NCI-H1436 (cell line): ENCODE measurements at regions not wholly inside any gene's neighbourhood (a gene's known extent, or its start where the extent isn't known, plus 50 kb on each side); places are given as distances from the start of the nearest gene placed in this dataset.
"Not testable (repeated sequence)": the region's sequence is repeated elsewhere in the genome, so short reads cannot be mapped to it uniquely, and the experiment has no call there.

Experiments
- DNase-seq: peaks from one replicate; lab custom pipeline; 2025; lab: John Stamatoyannopoulos, UW

DNA sequence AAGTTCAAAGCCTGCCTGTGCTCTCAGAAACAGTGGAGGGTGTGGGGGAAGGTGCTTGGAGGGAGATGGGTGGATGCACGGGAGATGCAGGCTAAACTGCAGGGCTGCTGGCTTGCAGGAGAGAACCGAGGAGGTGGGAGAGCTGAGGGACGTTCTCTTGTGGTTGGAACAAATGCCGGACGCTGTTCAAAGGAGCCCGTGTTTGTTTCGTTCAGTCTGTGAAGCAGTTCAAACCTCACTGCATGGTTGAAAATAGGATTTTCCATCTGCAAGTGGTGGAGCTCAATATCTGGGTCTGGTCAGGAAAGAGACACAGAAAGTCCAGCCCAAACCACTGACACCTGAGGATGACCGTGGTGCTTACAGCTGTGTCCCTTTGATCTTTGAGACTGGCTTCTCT, 1241.8 kb downstream of the TMEM121 start:
- DNase-seq: not testable (repeated sequence)

DNA sequence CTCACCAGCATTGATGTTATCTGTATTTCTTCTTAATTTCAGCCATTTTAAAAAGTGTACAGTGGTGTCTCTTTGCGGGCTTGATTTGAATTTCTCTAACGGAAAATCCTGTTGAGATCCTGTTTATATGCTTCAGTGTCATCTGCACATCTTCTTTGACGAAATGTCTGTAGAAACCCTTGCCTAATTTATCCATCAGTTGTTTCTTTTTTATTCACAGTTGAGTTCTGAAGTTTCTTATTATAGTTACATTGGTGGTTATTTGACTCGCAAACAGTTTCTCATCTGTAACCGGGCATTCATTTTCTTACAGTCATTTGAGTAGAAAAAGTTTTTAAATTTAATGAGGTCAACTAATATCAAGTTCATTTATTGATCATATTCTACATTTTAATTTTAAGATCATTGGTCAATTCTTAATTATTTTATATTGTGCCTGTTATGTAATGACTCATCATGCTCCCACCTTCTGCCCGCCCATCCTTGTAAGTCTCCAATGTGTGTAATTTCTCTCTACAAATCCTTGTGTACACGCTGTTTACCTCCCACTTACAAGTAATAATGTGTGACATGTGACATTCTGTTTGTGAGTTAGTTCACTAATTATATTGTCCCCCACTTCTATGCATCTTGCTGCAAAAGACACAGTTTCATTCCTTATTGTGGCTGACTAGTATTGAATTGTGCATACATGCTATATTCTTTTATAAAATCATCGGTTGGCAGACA, 1242.8 kb downstream of the TMEM121 start:
- DNase-seq: not testable (repeated sequence)

DNA sequence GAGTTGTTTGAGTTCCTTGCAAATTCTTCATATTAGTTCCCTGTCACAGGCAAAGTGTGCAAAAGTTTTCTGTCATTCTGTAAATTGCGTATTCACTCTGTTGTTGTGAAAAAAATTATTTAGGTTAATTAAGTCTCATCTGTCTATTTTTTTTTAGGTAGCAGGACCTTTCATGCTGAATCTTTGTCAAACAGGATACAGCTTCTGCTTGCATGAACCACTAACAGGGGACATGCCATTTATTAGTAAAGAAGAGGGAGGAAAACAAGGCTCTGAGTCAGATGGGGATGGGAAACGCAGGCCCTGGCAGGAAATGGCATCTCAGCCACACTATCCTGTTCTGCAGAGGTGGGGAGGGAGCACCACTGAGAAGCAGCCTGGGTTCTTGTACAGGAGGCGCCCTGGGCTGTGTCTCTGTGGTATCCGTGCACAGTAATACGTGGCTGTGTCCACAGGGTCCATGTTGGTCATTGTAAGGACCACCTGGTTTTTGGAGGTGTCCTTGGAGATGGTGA, 1243.8 kb downstream of the TMEM121 start:
- not testable (repeated sequence) for DNase-seq

DNA sequence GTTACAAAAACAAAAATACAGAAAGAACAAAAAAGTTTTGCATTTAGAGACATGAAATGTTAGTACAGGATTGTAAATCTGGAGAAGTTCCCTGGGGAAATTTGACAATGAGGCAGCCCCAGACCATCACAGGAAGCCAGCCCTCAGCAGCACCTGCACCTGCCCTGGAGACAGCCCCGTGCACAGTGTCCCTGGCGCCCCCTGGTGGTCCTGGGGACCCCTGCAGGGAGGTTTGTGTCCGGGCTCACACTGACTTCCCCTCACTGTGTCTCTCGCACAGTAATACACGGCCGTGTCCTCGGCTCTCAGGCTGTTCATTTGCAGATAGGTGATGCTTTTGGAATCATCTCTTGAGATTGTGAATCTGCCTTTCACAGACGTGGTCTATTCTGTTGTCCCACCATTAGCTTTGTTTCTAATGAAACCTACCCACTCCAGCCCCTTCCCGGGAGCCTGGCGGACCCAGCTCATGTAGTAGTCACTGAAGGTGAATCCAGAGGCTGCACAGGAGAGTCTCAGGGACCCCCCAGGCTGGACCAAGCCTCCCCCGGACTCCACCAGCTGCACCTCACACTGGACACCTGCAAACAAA, 1248.6 kb downstream of the TMEM121 start:
- DNase-seq: peak; percentile 37

DNA sequence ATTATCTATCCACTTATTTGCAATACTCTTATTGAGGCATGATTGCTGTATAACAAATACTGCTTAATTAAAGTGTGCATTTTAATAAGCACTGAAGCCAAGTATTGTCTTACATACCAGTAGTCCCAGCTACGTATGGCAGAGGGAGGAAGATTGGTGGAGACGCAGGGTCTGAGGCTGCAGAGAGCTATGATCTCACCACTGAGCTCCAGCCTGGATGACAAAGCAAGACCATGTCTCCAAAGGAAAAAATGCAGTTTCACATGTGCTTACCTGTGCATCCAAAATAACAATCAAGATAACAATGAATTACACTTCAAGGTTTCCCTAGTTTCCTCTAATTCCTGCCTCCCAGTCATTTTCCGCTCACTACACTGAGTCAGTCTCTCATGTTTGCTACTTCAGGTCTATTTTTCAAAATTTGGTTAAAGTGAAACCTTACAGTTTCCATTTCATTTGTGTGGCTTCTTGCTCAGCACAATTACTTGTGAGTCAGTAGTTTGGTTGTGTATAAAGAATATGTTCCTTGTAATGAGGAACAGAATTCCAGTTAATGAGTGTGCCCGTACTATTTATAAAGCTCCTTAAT, 1250.1 kb downstream of the TMEM121 start:
- no peak for DNase-seq

DNA sequence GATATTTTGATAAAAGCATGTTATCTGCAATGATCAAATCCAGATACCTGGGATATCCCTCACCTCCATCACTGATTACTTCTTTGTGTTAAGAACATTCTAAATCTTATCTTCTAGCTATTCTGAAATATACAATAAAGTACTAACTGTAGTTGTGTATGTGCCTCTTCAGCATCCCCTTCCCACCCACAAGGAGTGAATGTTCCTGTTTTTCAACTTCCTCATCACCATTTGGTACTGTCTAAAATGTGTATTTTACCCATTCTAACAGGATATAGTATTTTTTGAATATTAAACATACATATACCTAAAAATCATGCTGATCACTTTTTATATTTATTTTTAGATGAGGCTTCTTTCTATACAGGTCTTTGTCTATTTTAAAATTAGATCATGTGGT, 1252.6 kb downstream of the TMEM121 start:
- no peak for DNase-seq

DNA sequence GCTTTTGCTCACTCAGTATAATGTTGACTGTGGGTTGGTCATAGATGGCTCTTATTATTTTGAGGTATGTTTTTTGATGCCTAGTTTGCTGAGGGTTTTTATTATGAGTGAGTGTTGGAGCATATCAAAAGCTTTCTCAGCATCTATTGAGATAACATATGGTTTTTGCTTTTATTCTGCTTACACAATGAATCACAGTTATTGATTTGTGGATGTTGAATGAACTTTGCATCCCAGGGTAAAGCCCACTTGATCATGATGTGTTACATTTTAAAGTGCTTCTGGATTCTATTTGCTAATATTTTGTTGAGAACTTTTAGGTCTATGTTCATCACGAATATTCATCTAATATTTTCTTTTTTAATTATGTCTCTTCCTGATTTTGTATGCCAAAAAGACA, 1260.3 kb downstream of the TMEM121 start:
- DNase-seq: no peak

DNA sequence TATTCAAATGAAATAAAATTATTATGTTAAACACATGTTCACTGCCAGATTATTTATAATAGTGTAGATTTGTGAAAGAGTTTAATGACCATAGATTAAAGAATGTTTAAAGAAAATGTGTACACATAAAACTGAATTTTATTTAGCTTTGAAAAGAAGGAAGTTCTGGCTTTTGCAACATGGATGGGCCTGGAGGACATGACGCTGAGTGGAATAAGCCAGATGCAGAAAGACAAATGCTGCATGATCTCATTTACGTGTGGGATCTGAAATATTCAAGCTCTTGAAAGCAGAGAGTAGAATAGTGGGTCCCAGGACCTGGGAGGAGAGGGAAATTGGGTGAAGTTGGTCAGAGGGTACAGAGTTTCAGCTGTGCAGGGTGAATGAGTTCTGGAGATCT, 1261.2 kb downstream of the TMEM121 start:
- DNase-seq: no peak

DNA sequence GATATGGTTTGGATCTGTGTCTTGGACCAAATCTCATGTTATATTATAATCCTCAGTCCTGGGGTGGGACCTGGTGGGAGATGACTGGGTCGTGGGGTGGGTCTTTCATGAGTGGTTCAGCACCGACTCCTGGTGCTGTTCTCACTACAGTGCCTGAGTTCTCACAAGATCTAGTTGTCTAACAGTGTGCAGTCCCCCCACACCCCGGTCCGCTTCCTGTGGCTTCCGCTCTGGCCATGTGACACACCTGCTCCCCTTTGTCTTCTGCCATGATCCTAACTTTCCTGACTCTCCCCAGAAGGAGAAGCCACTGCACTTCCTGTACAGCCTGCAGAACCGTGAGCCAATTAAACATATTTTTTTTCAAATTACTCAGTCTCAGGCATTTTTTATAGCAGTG, 1262.2 kb downstream of the TMEM121 start:
- DNase-seq: no peak

DNA sequence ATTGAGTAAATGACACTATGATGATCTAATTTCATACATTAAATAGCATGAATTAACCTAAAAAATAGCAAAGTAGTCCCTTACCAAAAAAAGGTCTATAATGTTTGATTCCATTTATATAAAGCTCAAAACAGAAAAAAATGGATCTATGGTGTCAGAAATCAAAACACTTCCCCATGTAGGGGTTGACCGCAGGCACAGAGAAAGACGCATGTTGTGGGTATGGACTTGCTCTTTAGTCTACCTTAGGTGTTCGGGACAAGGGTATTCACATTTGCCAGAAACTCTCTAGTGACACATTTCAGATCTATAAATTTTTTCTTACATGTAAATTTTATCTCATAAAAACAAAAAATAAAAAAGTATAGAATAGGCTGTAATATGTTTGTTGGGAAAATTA, 1262.9 kb downstream of the TMEM121 start:
- no peak for DNase-seq

DNA sequence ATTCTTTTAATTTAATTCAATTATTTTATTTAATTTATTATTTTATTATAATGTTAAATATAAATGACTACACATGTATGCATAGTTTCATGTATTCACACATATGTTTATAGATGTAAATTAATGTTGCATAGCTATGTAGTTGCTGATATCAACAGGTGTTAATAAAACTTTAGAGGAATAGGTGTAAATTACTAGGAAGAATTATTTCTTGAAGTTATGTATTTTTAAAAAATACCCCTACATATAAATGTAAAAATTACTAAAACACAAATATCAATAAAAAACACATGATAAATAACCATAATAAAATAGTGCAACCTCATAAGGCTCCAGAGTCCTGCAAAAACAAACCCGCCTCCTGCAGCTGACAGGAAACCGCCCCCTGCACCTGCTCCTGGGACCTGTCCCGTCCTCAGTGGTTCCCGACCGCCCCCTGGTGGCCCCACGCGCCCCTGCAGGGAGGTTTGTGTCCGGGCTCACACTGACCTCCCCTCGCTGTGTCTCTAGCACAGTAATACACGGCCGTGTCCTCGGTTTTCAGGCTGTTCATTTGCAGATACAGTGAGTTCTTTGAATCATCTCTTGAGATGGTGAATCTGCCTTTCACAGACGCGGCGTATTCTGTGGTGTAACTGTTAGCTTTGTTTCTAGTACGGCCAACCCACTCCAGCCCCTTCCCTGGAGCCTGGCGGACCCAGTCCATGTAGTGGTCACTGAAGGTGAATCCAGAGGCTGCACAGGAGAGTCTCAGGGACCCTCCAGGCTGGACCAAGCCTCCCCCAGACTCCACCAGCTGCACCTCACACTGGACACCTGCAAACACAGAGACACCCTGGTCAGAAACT, 1264.0 kb downstream of the TMEM121 start:
- DNase-seq: peak; percentile 75

DNA sequence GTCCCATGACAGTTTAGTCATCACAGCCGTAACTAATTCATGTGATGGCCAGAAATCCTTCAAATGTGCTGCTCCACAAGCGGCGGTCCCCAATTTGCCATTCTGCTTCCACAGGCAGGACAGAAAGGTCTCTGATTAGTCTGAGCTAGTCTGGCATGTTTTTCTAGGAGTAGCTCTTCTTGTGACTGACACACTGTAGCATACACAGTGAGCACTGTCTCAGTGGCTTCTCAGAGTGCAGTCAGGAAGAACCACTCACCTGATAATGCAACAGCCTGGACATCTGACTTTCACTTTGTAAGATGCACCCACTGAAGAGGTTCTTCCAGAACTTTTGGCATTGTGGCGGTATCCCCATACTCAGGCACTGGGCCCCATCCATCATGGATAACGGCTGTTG, 1266.2 kb downstream of the TMEM121 start:
- DNase-seq: no peak

DNA sequence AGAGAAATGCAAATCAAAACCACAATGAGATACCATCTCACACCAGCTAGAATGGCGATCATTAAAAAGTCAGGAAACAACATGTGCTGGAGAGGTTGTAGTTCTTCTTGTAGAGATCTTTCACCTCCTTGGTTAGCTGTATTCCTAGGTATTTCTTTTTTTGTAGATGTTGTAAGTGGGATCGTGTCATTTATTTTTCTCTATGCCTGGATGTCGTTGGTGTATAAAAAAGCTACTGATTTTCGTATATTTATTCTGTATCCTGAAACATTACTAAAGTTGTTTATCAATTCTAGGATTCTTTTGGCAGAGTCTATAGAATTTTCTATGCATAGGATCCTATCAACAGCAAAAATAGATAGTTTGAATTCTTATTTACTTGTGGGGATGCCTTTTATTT, 1271.8 kb downstream of the TMEM121 start:
- DNase-seq: not testable (repeated sequence)

DNA sequence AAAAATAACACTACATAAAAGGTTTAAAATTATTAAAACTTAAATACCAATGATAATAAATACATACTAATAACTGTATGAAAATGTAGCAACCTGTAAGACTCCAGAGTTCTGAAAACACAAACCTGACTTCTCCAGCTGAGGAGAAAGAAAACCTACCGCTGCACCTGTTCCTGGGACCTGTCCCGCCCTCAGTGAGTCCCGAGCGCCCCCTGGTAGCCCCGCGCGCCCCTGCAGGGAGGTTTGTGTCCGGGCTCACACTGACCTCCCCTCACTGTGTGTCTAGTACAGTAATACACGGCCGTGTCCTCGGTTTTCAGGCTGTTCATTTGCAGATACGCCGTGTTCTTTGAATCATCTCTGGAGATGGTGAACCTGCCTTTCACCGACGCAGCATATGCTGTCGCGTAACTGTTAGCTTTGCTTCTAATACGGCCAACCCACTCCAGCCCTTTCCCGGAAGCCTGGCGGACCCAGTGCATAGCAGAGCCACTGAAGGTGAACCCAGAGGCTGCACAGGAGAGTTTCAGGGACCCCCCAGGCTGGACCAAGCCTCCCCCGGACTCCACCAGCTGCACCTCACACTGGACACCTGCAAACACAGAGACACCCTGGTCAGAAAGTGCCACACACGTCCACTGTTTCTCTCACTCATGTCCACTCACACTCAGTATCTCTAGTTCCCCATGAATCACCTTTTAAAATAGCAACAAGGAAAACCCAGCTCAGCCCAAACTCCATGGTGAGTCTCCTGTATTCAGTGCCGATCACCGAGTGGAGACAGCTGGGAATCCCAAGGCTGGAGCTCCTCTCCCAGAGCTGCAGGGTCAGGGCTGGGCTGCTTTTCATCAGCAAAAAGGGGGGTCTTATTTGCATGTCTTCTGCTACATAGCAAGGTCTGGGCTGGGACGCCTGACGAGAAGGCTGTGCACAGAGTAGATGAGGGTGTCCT, 1276.3 kb downstream of the TMEM121 start:
- no peak for DNase-seq

DNA sequence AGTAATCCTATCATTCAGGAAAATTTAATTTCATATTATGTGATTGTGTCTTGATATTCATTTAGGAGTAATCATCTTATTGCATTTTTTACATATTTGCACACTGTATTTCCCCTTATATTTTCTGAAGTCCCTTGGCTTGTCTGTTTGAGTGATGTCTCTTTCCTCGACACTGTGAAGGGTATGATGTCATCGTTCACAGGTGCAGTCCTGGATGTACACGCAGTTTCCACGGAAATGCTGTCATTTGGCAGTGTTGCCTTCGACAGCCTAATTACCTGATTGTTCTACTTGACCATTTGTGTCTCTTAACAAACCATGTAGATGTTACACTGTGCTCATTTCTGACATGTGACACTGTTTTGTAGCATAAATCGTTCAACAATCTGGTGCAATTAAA, 1277.0 kb downstream of the TMEM121 start:
- DNase-seq: no peak

DNA sequence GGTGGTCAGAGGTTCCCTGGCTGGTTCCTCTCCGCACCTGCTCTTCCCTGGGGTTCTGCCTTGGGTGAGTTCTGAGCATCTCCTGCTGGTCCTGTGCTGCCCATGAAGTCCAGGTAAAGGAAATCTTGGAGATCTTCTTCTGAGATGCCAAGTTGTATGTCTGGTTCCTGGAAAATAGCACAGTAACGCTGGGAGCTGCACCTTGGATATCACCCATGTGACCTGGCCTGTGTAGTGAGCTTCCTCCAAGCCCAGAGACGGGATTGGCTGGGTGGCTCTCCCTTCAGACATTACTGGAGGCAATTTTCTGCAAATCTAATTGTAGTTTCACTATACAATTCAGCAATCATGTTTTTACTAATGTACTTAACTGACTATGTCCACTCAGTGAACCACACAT, 1281.1 kb downstream of the TMEM121 start:
- no peak for DNase-seq

DNA sequence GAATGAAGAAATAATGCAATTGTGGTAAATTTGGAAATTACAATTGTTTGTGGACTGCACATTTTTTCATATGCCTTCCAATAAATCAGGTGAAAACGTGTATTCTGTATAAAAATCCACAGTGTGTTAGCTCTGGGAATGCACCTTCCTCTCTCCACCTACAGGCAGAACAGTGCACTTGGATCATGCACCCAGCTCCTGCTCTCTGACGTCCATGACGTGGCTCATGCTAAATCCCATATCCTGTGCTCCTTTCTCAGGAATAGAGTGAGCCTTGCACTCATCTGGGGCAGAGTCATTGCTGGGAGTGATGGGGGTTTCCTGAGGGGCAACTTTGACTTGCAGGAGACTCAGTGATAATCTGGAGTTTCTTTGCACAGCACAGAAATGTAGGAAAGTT, 1282.1 kb downstream of the TMEM121 start:
- DNase-seq: no peak

DNA sequence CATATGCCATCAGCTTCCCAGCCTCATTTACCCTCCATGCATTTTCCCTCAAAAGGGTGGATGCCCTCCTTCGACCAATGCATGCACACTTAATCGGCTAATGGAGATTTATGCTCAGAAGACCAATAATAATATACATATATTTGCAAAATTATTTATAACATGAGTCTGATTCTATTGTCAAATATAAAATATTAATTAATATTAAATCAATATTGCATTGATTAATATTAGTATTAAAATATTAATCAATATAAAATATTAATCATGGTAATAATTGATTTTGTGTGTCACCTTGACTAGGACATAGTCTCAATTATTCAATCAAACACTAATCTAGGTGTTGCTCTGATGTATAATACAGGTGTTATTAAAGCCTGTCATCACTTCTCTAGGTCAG, 1282.5 kb downstream of the TMEM121 start:
- no peak for DNase-seq

DNA sequence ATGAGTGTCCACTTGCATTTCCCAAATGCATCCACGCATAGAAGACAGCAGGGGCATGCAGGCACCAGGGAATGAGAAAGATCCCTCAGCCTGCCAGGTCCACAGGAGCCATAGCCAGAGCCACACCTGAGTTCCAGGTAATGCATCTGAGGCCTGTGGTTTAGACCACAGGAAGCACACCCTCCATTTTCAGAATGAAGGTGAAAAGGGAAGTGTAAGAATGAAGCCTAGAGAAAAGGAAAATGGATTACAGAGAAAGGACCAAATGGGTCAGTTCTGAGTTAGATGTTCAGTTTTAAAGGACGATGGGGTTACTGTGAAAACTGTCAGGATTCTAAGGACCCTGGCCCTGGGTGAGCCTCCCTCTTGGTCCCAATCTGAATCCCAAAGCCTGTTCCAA, 1283.2 kb downstream of the TMEM121 start:
- DNase-seq: no peak

DNA sequence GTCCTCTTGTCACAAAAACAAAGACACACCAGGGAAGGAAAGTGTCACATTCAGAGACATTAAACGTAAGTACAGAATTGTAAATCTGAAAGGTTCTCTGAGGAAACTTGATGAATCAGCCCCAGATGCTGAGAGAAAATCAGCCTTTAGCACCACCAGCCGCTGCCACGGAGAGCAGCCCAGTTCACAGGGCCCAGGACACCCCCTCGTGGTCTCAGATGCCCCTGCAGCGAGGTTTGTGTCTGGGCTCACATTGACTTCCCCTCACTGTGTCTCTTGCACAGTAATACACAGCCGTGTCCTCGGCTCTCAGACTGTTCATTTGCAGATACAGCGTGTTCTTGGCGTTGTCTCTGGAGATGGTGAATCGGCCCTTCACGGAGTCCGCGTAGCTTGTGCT, 1283.8 kb downstream of the TMEM121 start:
- DNase-seq: not testable (repeated sequence)

DNA sequence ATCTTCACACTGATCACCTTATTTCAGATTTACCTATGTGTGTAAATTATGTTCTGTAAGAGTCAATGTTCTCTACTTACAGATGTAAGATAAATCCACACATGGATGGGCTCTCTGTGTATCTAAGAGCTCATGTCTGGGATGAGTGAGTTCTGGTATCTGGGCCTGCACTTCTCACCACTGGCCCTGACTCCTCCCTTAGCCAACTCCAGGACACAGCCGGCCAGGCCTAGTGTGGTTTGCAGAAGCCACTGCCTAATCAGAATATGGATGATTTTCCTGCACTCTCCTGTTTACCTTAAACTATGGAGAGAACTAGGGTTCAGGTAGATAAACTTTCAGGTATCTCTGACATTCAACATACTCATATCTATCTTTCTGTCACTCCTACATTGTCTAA, 1284.8 kb downstream of the TMEM121 start:
- no peak for DNase-seq
